Right atrium auricular region (tissue), 2 donors: ENCODE measurements at regions not wholly inside any gene's neighbourhood (a gene's known extent, or its start where the extent isn't known, plus 50 kb on each side); places are given as distances from the start of the nearest gene placed in this dataset.
"Not testable (repeated sequence)": the region's sequence is repeated elsewhere in the genome, so short reads cannot be mapped to it uniquely, and the experiment has no call there.

ENCODE experiments used
- DNase-seq: peaks from one replicate; pipeline ENCODE4 v3.0.0-alpha.2; 2019; ENCODE audit warnings: low spot score
- H3K27ac ChIP-seq, 2 donors: fragments of 200-600 bp; sonication (generic); 1 replicate in 1 of 2; 2 replicates in 1 of 2; pipeline ENCODE4 v1.5.1; 2016 to 2019
- H3K27me3 ChIP-seq, 2 donors: fragments of 200-600 bp; sonication (generic); one replicate each; pipeline versions ENCODE4 v1.5.1 to v1.6.0; 2017 to 2019
- H3K36me3 ChIP-seq: fragments of 200-600 bp; sonication (generic); one replicate; pipeline ENCODE4 v1.5.1; 2016
- H3K4me1 ChIP-seq, 2 donors: fragments of 200-600 bp; sonication (generic); one replicate each; pipeline versions ENCODE4 v1.5.1 to v1.6.0; 2017 to 2019
- H3K4me3 ChIP-seq, 2 donors: fragments of 200-600 bp; sonication (generic); 1 replicate in 1 of 2; 2 replicates in 1 of 2; pipeline ENCODE4 v1.5.1; 2017 to 2019; ENCODE audit warnings: mild to moderate bottlenecking in 1 of 2, moderate library complexity in 1 of 2
- H3K9me3 ChIP-seq, 2 donors: fragments of 200-600 bp; sonication (generic); one replicate each; pipeline ENCODE4 v1.5.1; 2019
- TF ChIP-seq, protein P1 (sequence below), 2 donors: fragments of 200-600 bp; sonication (generic); IDR thresholded peaks; one replicate each; pipeline ENCODE4 v1.5.1; 2019; ENCODE audit warnings: antibody characterized with exemption in 2 of 2

DNA sequence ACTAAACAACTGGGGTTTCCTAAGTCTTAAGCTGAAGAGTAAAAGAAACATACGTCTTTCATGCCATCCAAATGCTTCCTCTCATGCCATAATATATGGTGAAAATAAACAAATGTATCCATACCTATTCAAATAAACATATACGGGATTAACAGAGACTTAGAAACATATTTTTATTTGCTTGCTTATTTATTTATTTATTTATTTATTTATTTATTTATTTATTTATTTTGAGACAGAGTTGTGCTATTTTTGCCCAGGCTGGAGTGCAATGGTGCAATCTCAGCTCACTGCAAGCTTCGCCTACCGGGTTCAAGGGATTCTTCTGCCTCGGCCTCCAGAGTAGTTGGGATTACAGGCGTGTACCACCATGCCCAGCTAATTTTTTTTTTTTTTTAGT is 291.6 kb upstream of the CNTN5 start:
- no peak for DNase-seq
- H3K27ac ChIP-seq: no peak overlapping the region
- H3K4me3 ChIP-seq: no peak overlapping the region
- H3K36me3 ChIP-seq: no peaks in the 10 kb centered on the region
- no peaks in the 10 kb centered on the region for H3K27me3 ChIP-seq
- no peaks in the 10 kb centered on the region for H3K4me1 ChIP-seq
- TF ChIP-seq, protein P1, sequence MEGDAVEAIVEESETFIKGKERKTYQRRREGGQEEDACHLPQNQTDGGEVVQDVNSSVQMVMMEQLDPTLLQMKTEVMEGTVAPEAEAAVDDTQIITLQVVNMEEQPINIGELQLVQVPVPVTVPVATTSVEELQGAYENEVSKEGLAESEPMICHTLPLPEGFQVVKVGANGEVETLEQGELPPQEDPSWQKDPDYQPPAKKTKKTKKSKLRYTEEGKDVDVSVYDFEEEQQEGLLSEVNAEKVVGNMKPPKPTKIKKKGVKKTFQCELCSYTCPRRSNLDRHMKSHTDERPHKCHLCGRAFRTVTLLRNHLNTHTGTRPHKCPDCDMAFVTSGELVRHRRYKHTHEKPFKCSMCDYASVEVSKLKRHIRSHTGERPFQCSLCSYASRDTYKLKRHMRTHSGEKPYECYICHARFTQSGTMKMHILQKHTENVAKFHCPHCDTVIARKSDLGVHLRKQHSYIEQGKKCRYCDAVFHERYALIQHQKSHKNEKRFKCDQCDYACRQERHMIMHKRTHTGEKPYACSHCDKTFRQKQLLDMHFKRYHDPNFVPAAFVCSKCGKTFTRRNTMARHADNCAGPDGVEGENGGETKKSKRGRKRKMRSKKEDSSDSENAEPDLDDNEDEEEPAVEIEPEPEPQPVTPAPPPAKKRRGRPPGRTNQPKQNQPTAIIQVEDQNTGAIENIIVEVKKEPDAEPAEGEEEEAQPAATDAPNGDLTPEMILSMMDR (IDR thresholded peaks at IDR 0.05): no peak
- peaks cover 0 to 3% of the 10 kb centered on the region in 2 donors for H3K9me3 ChIP-seq

DNA sequence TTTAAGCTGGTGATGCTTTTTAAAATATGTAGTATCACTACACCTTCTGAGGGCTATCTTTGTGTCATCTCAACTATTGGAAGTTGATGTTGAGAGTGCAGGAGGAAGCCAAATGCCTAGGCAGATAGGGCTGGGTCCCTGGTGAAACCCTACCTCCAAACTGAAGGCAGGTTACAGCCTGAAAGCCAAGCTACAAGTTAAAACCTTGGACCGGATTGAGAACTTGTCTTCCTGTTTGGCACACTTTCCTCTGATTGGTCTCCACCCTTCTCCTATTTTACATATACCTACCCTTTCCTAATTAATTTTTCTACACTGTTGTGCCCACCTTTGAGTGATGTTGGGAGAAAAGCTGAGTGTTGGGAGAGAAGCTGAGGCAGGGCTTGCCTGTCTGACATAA is 287.8 kb upstream of the CNTN5 start:
- Histone ChIP-seq H3K4me3 (no peak overlapping the region), H3K36me3 (no peaks in the 10 kb centered on the region), H3K4me1 (no peaks in the 10 kb centered on the region), H3K27ac (no peak overlapping the region), H3K9me3 (peaks cover 0 to 3% of the 10 kb centered on the region in 2 donors), H3K27me3 (no peaks in the 10 kb centered on the region)
- TF ChIP-seq, protein P1 (IDR thresholded peaks at IDR 0.05): no peak
- no peak for DNase-seq

DNA sequence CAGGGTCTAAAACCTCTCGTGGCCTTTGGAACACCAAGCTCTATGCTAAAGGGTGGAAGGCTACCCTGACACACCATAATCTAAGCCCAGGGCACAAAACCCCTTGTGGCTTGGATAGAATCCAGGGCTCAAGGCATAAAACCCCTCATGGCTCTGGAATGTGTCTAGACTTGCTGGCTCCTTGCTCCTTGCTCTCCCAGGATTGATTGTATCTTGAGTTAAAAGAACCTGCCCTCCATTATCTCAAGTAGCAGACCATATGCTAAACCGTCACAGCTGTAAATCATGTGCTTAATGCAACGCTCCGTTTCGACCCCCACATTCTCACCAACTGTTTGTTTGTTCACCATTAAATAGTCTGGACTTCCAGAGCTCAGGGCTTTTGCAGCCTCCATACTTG is 287.4 kb upstream of the CNTN5 start:
- DNase-seq, H3K4me3 ChIP-seq, H3K4me1 ChIP-seq, H3K9me3 ChIP-seq, H3K27ac ChIP-seq, H3K27me3 ChIP-seq, H3K36me3 ChIP-seq: not testable (repeated sequence)

DNA sequence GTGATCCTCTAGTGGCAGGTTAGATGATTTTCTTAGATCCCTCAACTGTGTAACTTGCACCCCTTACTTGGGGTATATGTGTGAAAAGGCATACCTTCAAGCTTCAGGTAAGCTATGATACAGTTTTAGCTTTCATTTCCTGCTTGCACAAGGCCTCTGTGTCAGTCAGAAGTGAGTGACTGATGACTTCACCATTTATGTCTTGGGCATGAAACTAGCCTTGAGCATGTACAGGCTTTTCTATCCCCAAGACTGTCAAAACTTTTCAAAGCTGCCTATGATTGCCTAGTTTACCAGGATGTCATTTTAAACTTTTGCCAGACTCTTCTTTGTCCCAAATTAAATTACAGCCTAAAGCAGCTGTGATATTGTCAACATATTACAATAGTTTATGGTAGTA is 286.1 kb upstream of the CNTN5 start:
- Histone ChIP-seq H3K4me3 (no peak overlapping the region), H3K27ac (no peak overlapping the region), H3K36me3 (no peaks in the 10 kb centered on the region), H3K9me3 (no peaks in the 10 kb centered on the region), H3K4me1 (no peaks in the 10 kb centered on the region), H3K27me3 (no peaks in the 10 kb centered on the region)
- no peak for DNase-seq
- TF ChIP-seq, protein P1 (IDR thresholded peaks at IDR 0.05): no peak

DNA sequence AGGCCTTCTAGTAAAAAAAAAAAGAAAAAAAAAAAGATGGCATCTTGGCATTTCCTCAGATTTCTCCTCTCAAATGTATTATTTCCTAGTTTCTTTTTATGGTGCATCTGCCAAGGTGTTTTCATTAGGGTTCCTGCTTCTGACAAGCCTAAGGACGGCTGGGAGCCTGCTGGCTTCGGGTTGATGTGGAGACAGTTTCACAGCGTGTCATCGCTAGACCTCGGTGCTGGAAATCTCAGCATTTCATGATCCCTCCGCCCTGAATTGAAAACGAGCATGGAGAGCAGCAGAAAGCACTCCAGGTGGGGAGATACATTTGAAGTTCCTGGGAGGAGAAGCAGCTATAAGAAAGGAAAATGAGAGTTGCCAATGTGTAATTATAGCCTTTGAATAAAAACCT is 283.9 kb upstream of the CNTN5 start:
- Histone ChIP-seq H3K4me1 (no peaks in the 10 kb centered on the region), H3K36me3 (no peaks in the 10 kb centered on the region), H3K27ac (no peak overlapping the region)

DNA sequence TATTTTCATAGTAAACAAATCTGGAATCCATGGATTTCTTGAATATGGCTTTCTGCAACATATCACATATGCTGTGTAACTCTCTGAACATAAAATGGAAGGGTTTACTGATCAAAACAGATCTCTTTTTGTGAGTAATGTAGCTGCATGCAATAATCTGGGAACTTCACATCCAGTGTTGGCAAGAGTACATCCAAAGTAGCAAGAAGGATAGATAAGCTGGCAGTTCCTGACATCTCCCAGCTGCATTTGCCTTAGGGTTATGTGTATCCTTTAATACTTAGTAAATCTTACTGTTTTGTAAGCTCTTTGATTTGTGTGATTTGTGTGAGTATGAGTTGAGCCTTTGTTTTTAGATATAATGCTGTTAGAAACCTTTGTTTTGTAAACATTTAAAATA is 280.4 kb upstream of the CNTN5 start:
- no peaks in the 10 kb centered on the region for H3K9me3 ChIP-seq
- TF ChIP-seq, protein P1 (IDR thresholded peaks at IDR 0.05): no peak
- no peak for DNase-seq

More for the DNA sequence above, 283.9 kb upstream of the CNTN5 start:
- Histone ChIP-seq H3K4me3 (no peak overlapping the region), H3K9me3 (no peaks in the 10 kb centered on the region), H3K27me3 (no peaks in the 10 kb centered on the region)
- no peak for DNase-seq
- TF ChIP-seq, protein P1 (IDR thresholded peaks at IDR 0.05): no peak

DNA sequence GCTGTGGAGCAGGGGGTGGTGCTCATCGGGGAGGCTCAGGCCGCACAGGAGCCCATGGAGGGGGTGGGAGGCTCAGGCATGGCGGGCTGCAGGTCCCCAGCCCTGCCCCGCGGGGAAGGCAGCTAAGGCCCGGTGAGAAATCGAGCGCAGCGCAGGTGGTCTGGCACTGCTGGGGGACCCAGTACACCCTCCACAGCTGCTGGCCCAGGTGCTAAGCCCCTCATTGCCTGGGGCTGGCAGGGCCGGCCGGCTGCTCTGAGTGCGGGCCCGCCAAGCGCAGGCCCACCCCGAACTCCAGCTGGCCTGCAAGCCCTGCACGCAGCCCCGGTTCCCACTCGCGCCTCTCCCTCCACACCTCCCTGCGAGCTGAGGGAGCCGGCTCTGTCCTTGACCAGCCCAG is 257.3 kb upstream of the CNTN5 start:
- not testable (repeated sequence) for H3K36me3 ChIP-seq, H3K27me3 ChIP-seq, H3K27ac ChIP-seq, DNase-seq, H3K4me1 ChIP-seq, H3K9me3 ChIP-seq, H3K4me3 ChIP-seq

More for the DNA sequence above, 280.4 kb upstream of the CNTN5 start:
- Histone ChIP-seq H3K27me3 (no peaks in the 10 kb centered on the region), H3K4me1 (no peaks in the 10 kb centered on the region), H3K4me3 (no peak overlapping the region), H3K36me3 (no peaks in the 10 kb centered on the region), H3K27ac (no peak overlapping the region)
